WTC11 (cell line): ENCODE measurements at regions not wholly inside any gene's neighbourhood (a gene's known extent, or its start where the extent isn't known, plus 50 kb on each side); places are given as distances from the start of the nearest gene placed in this dataset.

Experiments used
- ATAC-seq: fragments of 200-7000 bp; cut with Tn5 transposase; 2 replicates; pipeline ENCODE4 v1.10.0; 2021; ENCODE audit warnings: mild to moderate bottlenecking, moderate library complexity
- CTCF ChIA-PET: fragments of 300-600 bp; sonication (Branson Sonifier 250); formaldehyde crosslinking; loops from one replicate; lab custom pipeline; 2021; ENCODE audit warnings: antibody characterized with exemption; lab: Charles Lee
- POLR2A ChIA-PET: fragments of 350-600 bp; sonication (Branson Sonifier 250); formaldehyde crosslinking; loops from one replicate; lab custom pipeline; 2021; ENCODE audit warnings: antibody characterized with exemption; lab: Charles Lee
- DNase-seq: peaks from one replicate; pipeline ENCODE4 v3.0.0; 2021; ENCODE audit warnings: low spot score
- H3K27ac Mint-ChIP-seq: 2 replicates; pipeline ENCODE4 v1.8.0; 2021; ENCODE audit warnings: mixed read lengths
- H3K27me3 Mint-ChIP-seq: 2 replicates; pipeline ENCODE4 v1.8.0; 2021; ENCODE audit warnings: low read depth, mild to moderate bottlenecking, moderate library complexity, mixed read lengths
- H3K36me3 Mint-ChIP-seq: 2 replicates; pipeline ENCODE4 v1.8.0; 2021; ENCODE audit warnings: mixed read lengths
- H3K4me1 Mint-ChIP-seq: 2 replicates; pipeline ENCODE4 v1.8.0; 2022; ENCODE audit warnings: mixed read lengths
- H3K4me3 Mint-ChIP-seq: 2 replicates; pipeline ENCODE4 v1.8.0; 2021; ENCODE audit warnings: mild to moderate bottlenecking, moderate library complexity, mixed read lengths
- H3K9me3 Mint-ChIP-seq: 2 replicates; pipeline ENCODE4 v1.8.0; 2021; ENCODE audit warnings: mixed read lengths
- ARID4B ChIP-seq: sonication (generic); formaldehyde crosslinking; IDR thresholded peaks from 2 replicates; pipeline ENCODE4 v1.8.0; 2023; ENCODE audit warnings: missing genetic modification reagents, mild to moderate bottlenecking, borderline replicate concordance
- ATF6 ChIP-seq: sonication (generic); formaldehyde crosslinking; IDR thresholded peaks from 2 replicates; pipeline ENCODE4 v1.8.1; 2023; ENCODE audit warnings: mild to moderate bottlenecking, missing genetic modification reagents
- CREM ChIP-seq: sonication (generic); formaldehyde crosslinking; IDR thresholded peaks from 2 replicates; pipeline ENCODE4 v1.8.1; 2022; ENCODE audit warnings: mild to moderate bottlenecking, missing genetic modification reagents, moderate library complexity
- E2F4 ChIP-seq: sonication (generic); formaldehyde crosslinking; IDR thresholded peaks from 2 replicates; pipeline ENCODE4 v1.8.1; 2022; ENCODE audit warnings: low read depth, mild to moderate bottlenecking, moderate library complexity, missing genetic modification reagents, borderline replicate concordance
- EMX1 ChIP-seq: fragments of 250-450 bp; sonication (Bioruptor Pico); IDR thresholded peaks from 2 replicates; pipeline ENCODE4 v1.8.0; 2021; ENCODE audit warnings: mild to moderate bottlenecking
- ERG ChIP-seq: fragments of 250-450 bp; sonication (Bioruptor Pico); IDR thresholded peaks from 2 replicates; pipeline ENCODE4 v1.8.0; 2021; ENCODE audit warnings: mild to moderate bottlenecking
- ETV6 ChIP-seq: sonication (generic); formaldehyde crosslinking; IDR thresholded peaks from 2 replicates; pipeline ENCODE4 v1.8.1; 2022; ENCODE audit warnings: mild to moderate bottlenecking, missing genetic modification reagents
- FOXK1 ChIP-seq: sonication (generic); formaldehyde crosslinking; IDR thresholded peaks from 2 replicates; pipeline ENCODE4 v1.8.0; 2022; ENCODE audit warnings: mild to moderate bottlenecking, moderate library complexity, missing genetic modification reagents
- FOXP1 ChIP-seq: sonication (generic); formaldehyde crosslinking; IDR thresholded peaks from 2 replicates; pipeline ENCODE4 v1.8.0; 2022; ENCODE audit warnings: missing genetic modification reagents, mild to moderate bottlenecking, moderate library complexity, borderline replicate concordance
- HMGXB4 ChIP-seq: sonication (generic); formaldehyde crosslinking; IDR thresholded peaks from 2 replicates; pipeline ENCODE4 v1.8.1; 2023; ENCODE audit warnings: mild to moderate bottlenecking, moderate library complexity, missing genetic modification reagents
- JAZF1 ChIP-seq: fragments of 250-450 bp; sonication (Bioruptor Pico); IDR thresholded peaks from 2 replicates; pipeline ENCODE4 v1.9.0; 2021; ENCODE audit warnings: moderate library complexity, mild to moderate bottlenecking, inconsistent platforms
- JUN ChIP-seq: sonication (generic); formaldehyde crosslinking; IDR thresholded peaks from 2 replicates; pipeline ENCODE4 v1.8.0; 2023; ENCODE audit warnings: mild to moderate bottlenecking, missing genetic modification reagents
- MYBL2 ChIP-seq: sonication (generic); formaldehyde crosslinking; IDR thresholded peaks from 2 replicates; pipeline ENCODE4 v1.8.1; 2023; ENCODE audit warnings: mild to moderate bottlenecking, moderate library complexity, missing genetic modification reagents
- NFE2L1 ChIP-seq: sonication (generic); formaldehyde crosslinking; IDR thresholded peaks from 2 replicates; pipeline ENCODE4 v1.8.1; 2023; ENCODE audit warnings: missing genetic modification reagents
- NFYB ChIP-seq: sonication (generic); formaldehyde crosslinking; conservative IDR thresholded peaks from 2 replicates; pipeline ENCODE4 v1.8.0; 2022; ENCODE audit warnings: low read depth, missing genetic modification reagents
- PREB ChIP-seq: sonication (generic); formaldehyde crosslinking; IDR thresholded peaks from 2 replicates; pipeline ENCODE4 v1.8.1; 2022; ENCODE audit warnings: mild to moderate bottlenecking, missing genetic modification reagents, moderate library complexity, borderline replicate concordance
- RELA ChIP-seq: sonication (generic); formaldehyde crosslinking; IDR thresholded peaks from 2 replicates; pipeline ENCODE4 v1.8.1; 2022; ENCODE audit warnings: missing genetic modification reagents, mild to moderate bottlenecking, borderline replicate concordance
- TEAD1 ChIP-seq: sonication (generic); formaldehyde crosslinking; IDR thresholded peaks from 2 replicates; pipeline ENCODE4 v1.8.0; 2022; ENCODE audit warnings: mild to moderate bottlenecking, missing genetic modification reagents
- TEAD4 ChIP-seq: sonication (generic); formaldehyde crosslinking; IDR thresholded peaks from 2 replicates; pipeline ENCODE4 v1.8.0; 2022; ENCODE audit warnings: mild to moderate bottlenecking, missing genetic modification reagents
- ZMAT4 ChIP-seq: fragments of 250-450 bp; sonication (Bioruptor Pico); IDR thresholded peaks from 2 replicates; pipeline ENCODE4 v1.9.0; 2021; ENCODE audit warnings: mild to moderate bottlenecking
- ZNF396 ChIP-seq: fragments of 250-450 bp; sonication (Bioruptor Pico); IDR thresholded peaks from 2 replicates; pipeline ENCODE4 v1.8.0; 2021; ENCODE audit warnings: mild to moderate bottlenecking, moderate library complexity, borderline replicate concordance
- ZNF416 ChIP-seq: fragments of 250-450 bp; sonication (Bioruptor Pico); IDR thresholded peaks from 2 replicates; pipeline ENCODE4 v1.9.0; 2021; ENCODE audit warnings: mild to moderate bottlenecking, inconsistent platforms
- ZNF671 ChIP-seq: fragments of 250-450 bp; sonication (Bioruptor Pico); IDR thresholded peaks from 2 replicates; pipeline ENCODE4 v1.8.0; 2021; ENCODE audit warnings: mild to moderate bottlenecking

GRCh38 chr4:108449129-108449528 is 171.2 kb upstream of the RPL34 start:
- ChIA-PET CTCF (no interaction called here), POLR2A (no interaction called here)
- Mint-ChIP-seq H3K4me1 (no peaks in the 10 kb centered on the region), H3K9me3 (peaks cover 3% of the 10 kb centered on the region), H3K36me3 (no peaks in the 10 kb centered on the region), H3K27ac (no peak overlapping the region), H3K27me3 (no peaks in the 10 kb centered on the region), H3K4me3 (no peak overlapping the region)
- no peak for TF ChIP-seq CREM
- no peak for TF ChIP-seq TEAD4 (CRISPR knock-in tag)
- TF ChIP-seq ETV6 (CRISPR knock-in tag), result no peak
- no peak for TF ChIP-seq FOXP1 (CRISPR knock-in tag)
- no peak for TF ChIP-seq E2F4
- no peak for TF ChIP-seq NFYB (CRISPR knock-in tag)
- TF ChIP-seq ARID4B (CRISPR knock-in tag), result no peak
- TF ChIP-seq TEAD1 (CRISPR knock-in tag), result no peak
- TF ChIP-seq ZMAT4 (CRISPR knock-in tag), result no peak
- TF ChIP-seq MYBL2 (CRISPR knock-in tag), result no peak
- TF ChIP-seq HMGXB4, result no peak
- TF ChIP-seq JAZF1, result no peak
- TF ChIP-seq RELA (CRISPR knock-in tag), result no peak
- no peak for TF ChIP-seq ZNF396 (CRISPR knock-in tag)
- no peak for TF ChIP-seq JUN (CRISPR knock-in tag)
- DNase-seq, result no peak
- ATAC-seq, result no peak

GRCh38 chr4:108446556-108446955 is 173.8 kb upstream of the RPL34 start:
- no peak for DNase-seq
- Mint-ChIP-seq H3K36me3 (peaks cover 1% of the 10 kb centered on the region), H3K4me1 (no peaks in the 10 kb centered on the region), H3K4me3 (no peak overlapping the region), H3K9me3 (peaks cover 2% of the 10 kb centered on the region), H3K27ac (no peak overlapping the region), H3K27me3 (no peaks in the 10 kb centered on the region; the same call in 1 of the 2 replicates)
- CTCF ChIA-PET, result no interaction called here
- POLR2A ChIA-PET, result no interaction called here
- ATAC-seq, result 0 out of 2 replicates have a peak, but pooled peaks have one; percentile 22
- TF ChIP-seq NFE2L1 (no peak), ZNF671 (no peak), FOXK1 (CRISPR knock-in tag) (no peak), PREB (CRISPR knock-in tag) (no peak), ZNF416 (CRISPR knock-in tag) (no peak), EMX1 (CRISPR knock-in tag) (no peak), ERG (no peak), ATF6 (CRISPR knock-in tag) (no peak), E2F4 (no peak)
